ENCODE measurements at regions not wholly inside any gene's neighbourhood (a gene's known extent, or its start where the extent isn't known, plus 50 kb on each side); places are given as distances from the start of the nearest gene placed in this dataset.

- TF ChIP-seq POLR2AphosphoS5 (IDR thresholded peaks at IDR 0.05), result no peak
- TF ChIP-seq CTCF (IDR thresholded peaks at IDR 0.05), result no peak
- no peak for TF ChIP-seq POLR2A (IDR thresholded peaks at IDR 0.05)
- no peak for TF ChIP-seq EP300 (IDR thresholded peaks at IDR 0.05)
- no peak overlapping the region for H3K4me3 ChIP-seq
- no peaks in the 10 kb centered on the region for H3K4me1 ChIP-seq
- H3K27ac ChIP-seq, result no peak overlapping the region
- no peaks in the 10 kb centered on the region for H3K27me3 ChIP-seq
- peaks cover 3% of the 10 kb centered on the region for H3K9me3 ChIP-seq
- DNase-seq (ENCODE audit: low spot score in 2 of 2), result no peak
- no peaks in the 10 kb centered on the region for H3K36me3 ChIP-seq
Observed at GRCh38 chr7:118525020-118525419, 300.5 kb downstream of the ANKRD7 start.

GRCh38 chr7:118531566-118531965 lies 307.1 kb downstream of the ANKRD7 start:
- Histone ChIP-seq H3K36me3 (no peaks in the 10 kb centered on the region), H3K27me3 (no peaks in the 10 kb centered on the region), H3K9me3 (no peaks in the 10 kb centered on the region), H3K4me3 (no peak overlapping the region), H3K27ac (no peak overlapping the region), H3K4me1 (no peaks in the 10 kb centered on the region)
- no peak for TF ChIP-seq POLR2AphosphoS5 (IDR thresholded peaks at IDR 0.05)
- no peak for TF ChIP-seq CTCF (IDR thresholded peaks at IDR 0.05)
- no peak for TF ChIP-seq EP300 (IDR thresholded peaks at IDR 0.05)
- TF ChIP-seq POLR2A (IDR thresholded peaks at IDR 0.05), result no peak
- DNase-seq (ENCODE audit: low spot score in 2 of 2), result no peak

GRCh38 chr7:118559207-118559606 lies 334.7 kb downstream of the ANKRD7 start:
- no peaks in the 10 kb centered on the region for H3K36me3 ChIP-seq
- H3K27ac ChIP-seq, result no peak overlapping the region
- no peaks in the 10 kb centered on the region for H3K4me1 ChIP-seq
- no peak overlapping the region for H3K4me3 ChIP-seq
- H3K9me3 ChIP-seq, result peaks cover 4% of the 10 kb centered on the region
- H3K27me3 ChIP-seq, result no peaks in the 10 kb centered on the region
- DNase-seq (ENCODE audit: low spot score in 2 of 2), result no peak
- TF ChIP-seq CTCF (IDR thresholded peaks at IDR 0.05) (no peak), POLR2AphosphoS5 (IDR thresholded peaks at IDR 0.05) (no peak), EP300 (IDR thresholded peaks at IDR 0.05) (no peak), POLR2A (IDR thresholded peaks at IDR 0.05) (no peak)
- 94% methylated on average over 1 of the region's 1 CpG for WGBS

- no peaks in the 10 kb centered on the region for H3K9me3 ChIP-seq
- 76% methylated on average over 2 of the region's 2 CpGs for WGBS
- DNase-seq (ENCODE audit: low spot score in 2 of 2), result no peak
- H3K27me3 ChIP-seq, result no peaks in the 10 kb centered on the region
- H3K4me3 ChIP-seq, result no peak overlapping the region
- no peak overlapping the region for H3K27ac ChIP-seq
- H3K4me1 ChIP-seq, result no peaks in the 10 kb centered on the region
- TF ChIP-seq POLR2A (IDR thresholded peaks at IDR 0.05) (no peak), POLR2AphosphoS5 (IDR thresholded peaks at IDR 0.05) (no peak), EP300 (IDR thresholded peaks at IDR 0.05) (no peak), CTCF (IDR thresholded peaks at IDR 0.05) (no peak)
- H3K36me3 ChIP-seq, result no peaks in the 10 kb centered on the region
Observed at GRCh38 chr7:118563311-118563710, 338.8 kb downstream of the ANKRD7 start.

GRCh38 chr7:118572604-118573003 lies 348.1 kb downstream of the ANKRD7 start:
- Histone ChIP-seq H3K4me1 (no peaks in the 10 kb centered on the region), H3K36me3 (no peaks in the 10 kb centered on the region), H3K9me3 (no peaks in the 10 kb centered on the region), H3K27me3 (no peaks in the 10 kb centered on the region), H3K27ac (no peak overlapping the region), H3K4me3 (no peak overlapping the region)
- WGBS, result 63% methylated on average over 1 of the region's 1 CpG
- no peak for DNase-seq (ENCODE audit: low spot score in 2 of 2)
- TF ChIP-seq EP300 (IDR thresholded peaks at IDR 0.05), result no peak
- no peak for TF ChIP-seq POLR2AphosphoS5 (IDR thresholded peaks at IDR 0.05)
- TF ChIP-seq CTCF (IDR thresholded peaks at IDR 0.05), result no peak
- no peak for TF ChIP-seq POLR2A (IDR thresholded peaks at IDR 0.05)
